ENCODE measurements at regions not wholly inside any gene's neighbourhood (a gene's known extent, or its start where the extent isn't known, plus 50 kb on each side); places are given as distances from the start of the nearest gene placed in this dataset.

DNA sequence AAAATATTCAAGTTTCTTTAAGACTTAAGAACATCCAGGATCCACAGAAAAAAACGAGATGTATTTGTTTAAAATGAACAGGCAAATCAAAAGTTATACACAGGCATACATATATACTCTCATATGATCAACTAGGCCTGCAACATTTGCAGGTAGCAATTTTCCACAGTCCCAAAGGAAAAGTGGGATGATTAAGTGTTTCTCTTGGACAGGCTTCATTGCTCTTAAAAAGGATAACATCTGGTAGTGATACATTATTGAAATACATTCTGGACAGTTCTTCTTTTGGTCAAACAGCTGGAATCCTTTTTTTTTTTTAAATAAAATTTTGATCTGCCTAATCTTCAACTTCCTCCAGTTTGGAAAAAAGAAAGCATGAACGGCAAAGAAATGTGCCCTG, 114.8 kb upstream of the TDRD3 start:
- TF ChIP-seq, protein P1, sequence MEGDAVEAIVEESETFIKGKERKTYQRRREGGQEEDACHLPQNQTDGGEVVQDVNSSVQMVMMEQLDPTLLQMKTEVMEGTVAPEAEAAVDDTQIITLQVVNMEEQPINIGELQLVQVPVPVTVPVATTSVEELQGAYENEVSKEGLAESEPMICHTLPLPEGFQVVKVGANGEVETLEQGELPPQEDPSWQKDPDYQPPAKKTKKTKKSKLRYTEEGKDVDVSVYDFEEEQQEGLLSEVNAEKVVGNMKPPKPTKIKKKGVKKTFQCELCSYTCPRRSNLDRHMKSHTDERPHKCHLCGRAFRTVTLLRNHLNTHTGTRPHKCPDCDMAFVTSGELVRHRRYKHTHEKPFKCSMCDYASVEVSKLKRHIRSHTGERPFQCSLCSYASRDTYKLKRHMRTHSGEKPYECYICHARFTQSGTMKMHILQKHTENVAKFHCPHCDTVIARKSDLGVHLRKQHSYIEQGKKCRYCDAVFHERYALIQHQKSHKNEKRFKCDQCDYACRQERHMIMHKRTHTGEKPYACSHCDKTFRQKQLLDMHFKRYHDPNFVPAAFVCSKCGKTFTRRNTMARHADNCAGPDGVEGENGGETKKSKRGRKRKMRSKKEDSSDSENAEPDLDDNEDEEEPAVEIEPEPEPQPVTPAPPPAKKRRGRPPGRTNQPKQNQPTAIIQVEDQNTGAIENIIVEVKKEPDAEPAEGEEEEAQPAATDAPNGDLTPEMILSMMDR (IDR thresholded peaks at IDR 0.05), result no peak
- TF ChIP-seq POLR2A (IDR thresholded peaks at IDR 0.05), result no peak
